Chondrocyte (in vitro differentiated cells): ENCODE measurements at regions not wholly inside any gene's neighbourhood (a gene's known extent, or its start where the extent isn't known, plus 50 kb on each side); places are given as distances from the start of the nearest gene placed in this dataset.

Experiments
- DNase-seq: peaks from one replicate; pipeline ENCODE4 v3.0.0; 2021; ENCODE audit warnings: mixed read lengths, low spot score
- H3K27ac Mint-ChIP-seq: one replicate; pipeline ENCODE4 v1.8.0; 2021; ENCODE audit warnings: mild to moderate bottlenecking, moderate library complexity, mixed read lengths; ENCODE audit not compliant: unreplicated experiment
- H3K27me3 Mint-ChIP-seq: 2 replicates; pipeline ENCODE4 v1.8.0; 2021; ENCODE audit warnings: low read depth, mixed read lengths
- H3K36me3 Mint-ChIP-seq: 2 replicates; pipeline ENCODE4 v1.8.0; 2021; ENCODE audit warnings: low read depth, mixed read lengths
- H3K4me1 Mint-ChIP-seq: 2 replicates; pipeline ENCODE4 v1.8.0; 2021; ENCODE audit warnings: low read depth, mild to moderate bottlenecking, mixed read lengths
- H3K4me3 Mint-ChIP-seq: one replicate; pipeline ENCODE4 v1.8.0; 2021; ENCODE audit warnings: mild to moderate bottlenecking, moderate library complexity, mixed read lengths; ENCODE audit not compliant: unreplicated experiment
- H3K9me3 Mint-ChIP-seq: 2 replicates; pipeline ENCODE4 v1.8.0; 2021; ENCODE audit warnings: low read depth, mixed read lengths
- TF ChIP-seq, protein P1 (sequence below): fragments of 200-600 bp; sonication (generic); IDR thresholded peaks from 2 replicates; pipeline ENCODE4 v1.5.0; 2021; ENCODE audit warnings: antibody characterized with exemption, mild to moderate bottlenecking, moderate library complexity

DNA sequence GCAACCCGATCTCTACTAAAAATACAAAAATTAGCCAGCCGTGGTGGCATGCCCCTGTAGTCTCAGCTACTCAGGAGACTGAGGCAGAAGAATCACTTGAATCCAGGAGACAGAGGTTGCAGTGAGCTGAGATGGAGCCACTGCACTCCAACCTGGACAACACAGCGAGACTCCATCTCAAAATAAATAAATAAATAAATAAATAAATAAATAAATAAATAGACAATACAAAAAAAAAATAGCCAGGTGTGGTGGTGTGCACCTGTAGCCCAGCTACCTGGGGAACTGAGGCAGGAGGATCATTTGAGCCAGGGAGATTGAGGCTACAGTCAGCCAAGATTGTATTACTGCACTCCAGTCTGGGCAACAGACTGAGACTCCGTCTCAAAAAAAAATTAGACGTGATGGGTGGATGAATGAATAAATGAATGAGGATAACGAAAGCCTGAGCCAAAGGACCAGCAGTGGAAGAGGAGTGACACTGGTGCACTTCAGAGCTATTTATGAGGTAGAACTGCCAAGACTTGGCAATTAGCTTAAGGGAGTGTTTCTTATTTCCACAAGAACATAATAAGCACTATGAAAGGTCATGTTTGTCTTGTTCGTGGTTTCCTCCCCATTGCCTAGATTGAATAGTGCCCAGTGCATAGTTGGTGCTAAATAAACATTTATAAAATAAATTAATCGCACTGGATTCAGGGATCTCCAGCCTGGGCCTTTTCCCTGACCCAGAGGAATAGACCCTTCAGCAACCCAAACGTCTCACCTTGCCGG is 232.2 kb downstream of the IDS start:
- no peak overlapping the region for H3K4me3 Mint-ChIP-seq
- TF ChIP-seq, protein P1, sequence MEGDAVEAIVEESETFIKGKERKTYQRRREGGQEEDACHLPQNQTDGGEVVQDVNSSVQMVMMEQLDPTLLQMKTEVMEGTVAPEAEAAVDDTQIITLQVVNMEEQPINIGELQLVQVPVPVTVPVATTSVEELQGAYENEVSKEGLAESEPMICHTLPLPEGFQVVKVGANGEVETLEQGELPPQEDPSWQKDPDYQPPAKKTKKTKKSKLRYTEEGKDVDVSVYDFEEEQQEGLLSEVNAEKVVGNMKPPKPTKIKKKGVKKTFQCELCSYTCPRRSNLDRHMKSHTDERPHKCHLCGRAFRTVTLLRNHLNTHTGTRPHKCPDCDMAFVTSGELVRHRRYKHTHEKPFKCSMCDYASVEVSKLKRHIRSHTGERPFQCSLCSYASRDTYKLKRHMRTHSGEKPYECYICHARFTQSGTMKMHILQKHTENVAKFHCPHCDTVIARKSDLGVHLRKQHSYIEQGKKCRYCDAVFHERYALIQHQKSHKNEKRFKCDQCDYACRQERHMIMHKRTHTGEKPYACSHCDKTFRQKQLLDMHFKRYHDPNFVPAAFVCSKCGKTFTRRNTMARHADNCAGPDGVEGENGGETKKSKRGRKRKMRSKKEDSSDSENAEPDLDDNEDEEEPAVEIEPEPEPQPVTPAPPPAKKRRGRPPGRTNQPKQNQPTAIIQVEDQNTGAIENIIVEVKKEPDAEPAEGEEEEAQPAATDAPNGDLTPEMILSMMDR: no peak
- H3K4me1 Mint-ChIP-seq: peaks cover 24% of the 10 kb centered on the region
- no peaks in the 10 kb centered on the region for H3K36me3 Mint-ChIP-seq
- DNase-seq: no peak
- peaks cover 13% of the 10 kb centered on the region for H3K9me3 Mint-ChIP-seq
- no peak overlapping the region for H3K27ac Mint-ChIP-seq
- no peaks in the 10 kb centered on the region for H3K27me3 Mint-ChIP-seq

DNA sequence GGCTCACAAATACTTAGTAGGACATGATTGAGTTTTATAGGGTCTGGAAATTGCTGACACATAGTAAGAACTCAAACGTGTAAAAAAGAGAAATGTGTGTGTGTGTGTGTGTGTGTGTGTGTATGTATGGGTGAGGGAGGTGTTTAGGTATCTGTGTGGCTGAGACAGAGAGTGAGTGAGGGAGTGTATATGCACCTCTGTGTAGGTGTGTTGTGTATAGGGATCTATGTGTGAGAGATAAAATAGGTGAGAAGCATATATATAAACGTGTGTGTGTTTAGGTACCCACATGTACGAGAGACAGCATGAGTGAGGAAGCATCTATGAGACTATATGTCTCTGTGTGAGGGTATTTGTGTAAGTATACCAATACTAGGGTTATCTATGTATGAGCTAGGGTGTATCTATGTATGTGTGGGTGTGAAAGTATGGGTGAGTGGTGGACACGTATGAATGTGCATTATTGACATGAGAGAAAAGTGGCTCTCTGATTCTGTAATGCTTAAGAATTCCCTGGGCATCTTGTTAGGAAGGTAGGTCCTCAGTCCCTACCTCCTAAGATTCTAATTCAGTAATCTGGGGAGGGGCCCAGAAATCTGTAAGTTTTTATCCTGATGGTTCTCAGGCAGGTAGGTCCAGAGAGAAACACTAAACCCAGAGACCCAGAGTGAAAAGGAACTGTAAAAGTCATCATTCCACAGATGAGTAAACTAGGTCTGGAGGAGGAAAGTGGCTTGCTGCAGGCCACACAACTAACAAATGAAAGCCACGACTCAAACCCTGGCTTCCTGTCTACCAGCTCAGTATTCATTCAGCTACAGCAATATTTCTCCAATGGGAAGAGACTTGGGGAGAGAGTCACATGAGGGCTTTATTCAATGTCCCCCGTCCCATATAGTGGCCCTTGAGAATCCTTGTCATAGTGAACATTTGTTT is 237.0 kb downstream of the IDS start:
- TF ChIP-seq, protein P1: no peak
- Mint-ChIP-seq H3K27me3 (no peaks in the 10 kb centered on the region), H3K4me3 (no peak overlapping the region), H3K9me3 (peaks cover 37% of the 10 kb centered on the region), H3K27ac (no peak overlapping the region), H3K36me3 (no peaks in the 10 kb centered on the region), H3K4me1 (peaks cover 3% of the 10 kb centered on the region)
- no peak for DNase-seq

DNA sequence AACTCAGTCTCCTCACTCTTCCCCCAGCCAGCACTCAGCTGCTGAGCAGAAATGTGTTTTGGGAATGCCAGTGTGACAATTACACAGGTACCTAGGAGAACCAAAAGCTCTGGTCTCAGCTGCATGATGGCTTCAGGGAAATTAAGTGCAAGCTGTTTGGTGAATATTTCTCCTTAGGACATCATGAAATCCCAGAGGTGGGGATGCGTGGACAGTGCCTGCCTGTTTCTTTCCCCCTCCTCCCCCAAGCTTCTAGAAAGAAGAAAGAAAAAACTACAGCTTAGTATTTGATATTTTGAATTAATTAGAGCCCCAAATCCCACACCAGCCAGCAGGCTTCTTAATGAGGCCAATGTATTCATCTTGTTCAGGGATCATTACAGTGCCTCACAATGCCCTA is 243.0 kb downstream of the IDS start:
- Mint-ChIP-seq H3K4me3 (no peak overlapping the region), H3K27ac (no peak overlapping the region), H3K4me1 (peaks cover 6% of the 10 kb centered on the region), H3K36me3 (no peaks in the 10 kb centered on the region), H3K27me3 (no peaks in the 10 kb centered on the region), H3K9me3 (peaks cover 30% of the 10 kb centered on the region)
- TF ChIP-seq, protein P1: no peak
- no peak for DNase-seq

DNA sequence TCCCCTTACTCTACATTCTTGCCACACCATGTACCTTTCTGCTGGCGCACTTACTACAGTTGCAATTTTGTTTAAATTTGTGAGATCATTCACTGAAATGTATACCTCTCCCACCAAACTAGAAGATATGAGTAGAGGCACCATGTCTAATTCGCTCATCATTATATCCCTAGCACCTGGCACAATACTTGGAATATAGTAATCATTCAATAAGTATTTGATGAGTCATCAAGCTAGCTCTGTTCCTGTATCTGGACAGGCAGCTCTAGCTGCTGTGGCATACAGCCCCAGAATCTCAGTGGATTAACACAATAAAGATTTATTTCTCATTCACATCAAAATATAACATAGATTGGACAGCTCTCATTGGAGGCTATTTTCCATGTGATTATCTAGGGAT is 245.9 kb downstream of the IDS start:
- TF ChIP-seq, protein P1: no peak
- no peak overlapping the region for H3K27ac Mint-ChIP-seq
- no peak for DNase-seq
- H3K36me3 Mint-ChIP-seq: no peaks in the 10 kb centered on the region
- H3K9me3 Mint-ChIP-seq: peaks cover 26% of the 10 kb centered on the region
- H3K27me3 Mint-ChIP-seq: no peaks in the 10 kb centered on the region
- peaks cover 6% of the 10 kb centered on the region for H3K4me1 Mint-ChIP-seq
- H3K4me3 Mint-ChIP-seq: no peak overlapping the region

DNA sequence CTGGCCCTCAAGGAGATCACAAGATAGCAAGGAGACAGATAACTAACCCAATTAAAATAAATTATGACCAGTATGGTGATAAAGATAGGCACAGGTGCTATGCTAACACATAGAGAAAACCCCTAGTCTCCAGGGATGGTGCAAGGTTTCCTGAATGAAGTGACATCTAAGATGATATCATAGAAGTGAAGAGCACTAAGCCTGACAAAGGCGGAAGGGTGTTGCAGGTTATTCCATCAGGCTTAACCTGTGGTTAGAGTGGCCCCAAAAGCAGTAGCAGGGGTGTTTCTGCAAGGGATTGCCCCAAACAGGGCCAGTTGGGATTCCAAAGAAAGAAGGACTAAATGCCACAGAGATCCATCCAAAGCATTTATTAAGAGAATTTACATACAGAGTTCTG is 249.2 kb downstream of the IDS start:
- TF ChIP-seq, protein P1: no peak
- H3K36me3 Mint-ChIP-seq: no peaks in the 10 kb centered on the region
- H3K27ac Mint-ChIP-seq: no peak overlapping the region
- peaks cover 11% of the 10 kb centered on the region for H3K4me1 Mint-ChIP-seq
- H3K9me3 Mint-ChIP-seq: peaks cover 26% of the 10 kb centered on the region
- no peak for DNase-seq
- H3K4me3 Mint-ChIP-seq: no peak overlapping the region
- no peaks in the 10 kb centered on the region for H3K27me3 Mint-ChIP-seq
